Right atrium auricular region (tissue), 2 donors: ENCODE measurements at regions not wholly inside any gene's neighbourhood (a gene's known extent, or its start where the extent isn't known, plus 50 kb on each side); places are given as distances from the start of the nearest gene placed in this dataset.
"Not testable (repeated sequence)": the region's sequence is repeated elsewhere in the genome, so short reads cannot be mapped to it uniquely, and the experiment has no call there.

ENCODE experiments used
- DNase-seq: peaks from one replicate; pipeline ENCODE4 v3.0.0-alpha.2; 2019; ENCODE audit warnings: low spot score
- H3K27ac ChIP-seq, 2 donors: fragments of 200-600 bp; sonication (generic); 1 replicate in 1 of 2; 2 replicates in 1 of 2; pipeline ENCODE4 v1.5.1; 2016 to 2019
- H3K27me3 ChIP-seq, 2 donors: fragments of 200-600 bp; sonication (generic); one replicate each; pipeline versions ENCODE4 v1.5.1 to v1.6.0; 2017 to 2019
- H3K36me3 ChIP-seq: fragments of 200-600 bp; sonication (generic); one replicate; pipeline ENCODE4 v1.5.1; 2016
- H3K4me1 ChIP-seq, 2 donors: fragments of 200-600 bp; sonication (generic); one replicate each; pipeline versions ENCODE4 v1.5.1 to v1.6.0; 2017 to 2019
- H3K4me3 ChIP-seq, 2 donors: fragments of 200-600 bp; sonication (generic); 1 replicate in 1 of 2; 2 replicates in 1 of 2; pipeline ENCODE4 v1.5.1; 2017 to 2019; ENCODE audit warnings: mild to moderate bottlenecking in 1 of 2, moderate library complexity in 1 of 2
- H3K9me3 ChIP-seq, 2 donors: fragments of 200-600 bp; sonication (generic); one replicate each; pipeline ENCODE4 v1.5.1; 2019
- TF ChIP-seq, protein P1 (sequence below), 2 donors: fragments of 200-600 bp; sonication (generic); IDR thresholded peaks; one replicate each; pipeline ENCODE4 v1.5.1; 2019; ENCODE audit warnings: antibody characterized with exemption in 2 of 2

GRCh38 chr4:66376396-66376795, 706.1 kb upstream of the EPHA5 start:
- H3K9me3 ChIP-seq, result no peaks in the 10 kb centered on the region
- no peak overlapping the region for H3K27ac ChIP-seq
- no peaks in the 10 kb centered on the region for H3K27me3 ChIP-seq
- no peak overlapping the region for H3K4me3 ChIP-seq
- TF ChIP-seq, protein P1, sequence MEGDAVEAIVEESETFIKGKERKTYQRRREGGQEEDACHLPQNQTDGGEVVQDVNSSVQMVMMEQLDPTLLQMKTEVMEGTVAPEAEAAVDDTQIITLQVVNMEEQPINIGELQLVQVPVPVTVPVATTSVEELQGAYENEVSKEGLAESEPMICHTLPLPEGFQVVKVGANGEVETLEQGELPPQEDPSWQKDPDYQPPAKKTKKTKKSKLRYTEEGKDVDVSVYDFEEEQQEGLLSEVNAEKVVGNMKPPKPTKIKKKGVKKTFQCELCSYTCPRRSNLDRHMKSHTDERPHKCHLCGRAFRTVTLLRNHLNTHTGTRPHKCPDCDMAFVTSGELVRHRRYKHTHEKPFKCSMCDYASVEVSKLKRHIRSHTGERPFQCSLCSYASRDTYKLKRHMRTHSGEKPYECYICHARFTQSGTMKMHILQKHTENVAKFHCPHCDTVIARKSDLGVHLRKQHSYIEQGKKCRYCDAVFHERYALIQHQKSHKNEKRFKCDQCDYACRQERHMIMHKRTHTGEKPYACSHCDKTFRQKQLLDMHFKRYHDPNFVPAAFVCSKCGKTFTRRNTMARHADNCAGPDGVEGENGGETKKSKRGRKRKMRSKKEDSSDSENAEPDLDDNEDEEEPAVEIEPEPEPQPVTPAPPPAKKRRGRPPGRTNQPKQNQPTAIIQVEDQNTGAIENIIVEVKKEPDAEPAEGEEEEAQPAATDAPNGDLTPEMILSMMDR (IDR thresholded peaks at IDR 0.05), result no peak
- no peaks in the 10 kb centered on the region for H3K36me3 ChIP-seq
- DNase-seq, result no peak
- H3K4me1 ChIP-seq, result no peaks in the 10 kb centered on the region

DNA sequence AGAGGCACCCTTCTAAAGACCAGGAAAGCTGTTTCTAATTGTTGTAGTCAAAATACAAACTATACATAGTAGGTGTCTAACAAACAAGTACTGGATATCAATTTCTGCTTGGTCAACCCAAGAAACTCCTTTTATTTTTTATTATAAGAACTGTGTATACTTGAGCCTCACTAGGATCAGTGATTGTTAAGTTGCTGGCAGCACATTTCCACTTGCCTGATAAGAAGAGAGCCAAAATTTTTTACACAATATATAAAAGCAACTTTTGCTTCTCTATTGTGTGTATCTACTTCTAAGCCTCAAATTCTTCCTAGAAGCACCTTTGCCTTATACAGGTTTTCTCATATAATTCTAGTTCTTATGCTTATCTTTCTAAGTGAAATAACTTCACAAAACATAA, 703.0 kb upstream of the EPHA5 start:
- TF ChIP-seq, protein P1 (IDR thresholded peaks at IDR 0.05), result no peak
- no peaks in the 10 kb centered on the region for H3K9me3 ChIP-seq
- no peak overlapping the region for H3K4me3 ChIP-seq
- H3K36me3 ChIP-seq, result no peaks in the 10 kb centered on the region
- no peak overlapping the region for H3K27ac ChIP-seq
- no peaks in the 10 kb centered on the region for H3K27me3 ChIP-seq
- no peaks in the 10 kb centered on the region for H3K4me1 ChIP-seq
- no peak for DNase-seq

GRCh38 chr4:66372706-66373105, 702.4 kb upstream of the EPHA5 start:
- Histone ChIP-seq H3K36me3 (no peaks in the 10 kb centered on the region), H3K27me3 (no peaks in the 10 kb centered on the region), H3K4me1 (no peaks in the 10 kb centered on the region), H3K9me3 (no peaks in the 10 kb centered on the region), H3K4me3 (no peak overlapping the region), H3K27ac (no peak overlapping the region)
- TF ChIP-seq, protein P1 (IDR thresholded peaks at IDR 0.05), result no peak
- no peak for DNase-seq

DNA sequence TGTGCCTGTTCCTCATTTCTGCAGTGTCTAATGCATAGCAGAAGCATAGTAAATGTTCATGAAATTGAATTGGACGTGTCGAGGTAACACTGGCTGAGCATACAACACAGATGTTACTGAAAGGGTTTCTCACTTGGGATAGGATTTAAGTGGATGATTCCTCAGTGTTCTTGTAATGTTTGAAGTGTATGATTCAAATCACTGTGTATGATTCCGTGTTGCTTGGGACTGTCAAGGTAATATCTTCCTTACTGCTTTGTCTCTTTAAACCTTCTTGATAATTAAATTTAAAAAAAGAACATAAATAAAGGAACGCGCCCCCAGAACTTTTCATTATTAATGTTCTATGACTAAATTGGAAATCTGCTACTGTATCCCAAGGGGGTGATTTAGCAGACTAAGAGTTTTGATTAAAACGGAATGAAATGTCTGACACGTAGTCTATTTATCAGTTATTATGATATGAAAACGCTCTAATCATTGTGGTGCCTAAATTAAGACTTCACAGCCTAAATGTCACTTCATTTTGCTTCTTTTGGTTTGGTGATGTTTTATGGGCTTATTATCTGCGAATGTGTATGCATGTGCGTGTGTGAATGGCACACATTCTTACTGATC, 696.9 kb upstream of the EPHA5 start:
- Histone ChIP-seq H3K9me3 (no peaks in the 10 kb centered on the region), H3K27ac (no peak overlapping the region), H3K27me3 (no peaks in the 10 kb centered on the region), H3K4me3 (no peak overlapping the region), H3K4me1 (no peaks in the 10 kb centered on the region), H3K36me3 (no peaks in the 10 kb centered on the region)
- TF ChIP-seq, protein P1 (IDR thresholded peaks at IDR 0.05), result no peak
- no peak for DNase-seq

DNA sequence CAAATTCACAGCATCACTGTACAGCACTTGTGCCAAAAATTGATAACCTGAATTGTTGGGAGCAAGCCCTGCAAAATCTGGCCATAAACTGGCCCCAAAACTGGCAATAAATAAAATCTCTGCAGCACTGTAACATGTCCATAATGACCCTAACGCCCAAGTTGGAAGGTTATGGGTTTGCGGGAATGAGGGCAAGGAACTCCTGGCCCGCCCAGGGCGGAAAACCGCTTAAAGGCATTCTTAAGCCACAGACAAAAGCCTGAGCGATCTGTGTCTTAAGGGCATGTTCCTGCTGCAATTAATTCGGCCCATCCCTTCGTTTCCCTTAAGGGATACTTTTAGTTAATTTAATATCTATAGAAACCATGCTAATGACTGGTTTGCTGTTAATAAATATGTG, 690.1 kb upstream of the EPHA5 start:
- DNase-seq, H3K4me3 ChIP-seq, H3K27ac ChIP-seq, H3K36me3 ChIP-seq, H3K4me1 ChIP-seq, H3K27me3 ChIP-seq, H3K9me3 ChIP-seq: not testable (repeated sequence)

DNA sequence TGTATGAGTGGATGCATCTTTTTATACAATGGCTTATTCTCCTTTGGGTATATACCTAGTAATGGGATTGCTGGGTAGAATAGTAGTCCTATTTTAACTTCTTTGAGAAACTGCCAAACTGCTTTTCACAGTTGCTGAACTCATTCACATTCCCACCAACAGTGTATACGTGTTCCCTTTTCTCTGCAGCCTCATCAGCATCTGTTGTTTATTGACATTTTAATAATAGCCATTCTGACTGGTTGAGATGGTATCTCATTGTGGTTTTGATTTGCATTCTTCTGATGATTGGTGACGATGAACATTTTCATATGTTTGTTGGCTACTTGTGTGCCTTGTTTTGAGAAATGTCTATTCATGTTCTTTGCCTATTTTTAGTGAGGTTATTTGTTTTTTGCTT, 687.0 kb upstream of the EPHA5 start:
- TF ChIP-seq, protein P1 (IDR thresholded peaks at IDR 0.05), result no peak
- no peaks in the 10 kb centered on the region for H3K9me3 ChIP-seq
- no peaks in the 10 kb centered on the region for H3K27me3 ChIP-seq
- H3K27ac ChIP-seq, result no peak overlapping the region
- H3K4me1 ChIP-seq, result no peaks in the 10 kb centered on the region
- H3K36me3 ChIP-seq, result no peaks in the 10 kb centered on the region
- DNase-seq, result no peak
- no peak overlapping the region for H3K4me3 ChIP-seq
